ENCODE measurements at regions not wholly inside any gene's neighbourhood (a gene's known extent, or its start where the extent isn't known, plus 50 kb on each side); places are given as distances from the start of the nearest gene placed in this dataset.
"Not testable (repeated sequence)": the region's sequence is repeated elsewhere in the genome, so short reads cannot be mapped to it uniquely, and the experiment has no call there.

DNA sequence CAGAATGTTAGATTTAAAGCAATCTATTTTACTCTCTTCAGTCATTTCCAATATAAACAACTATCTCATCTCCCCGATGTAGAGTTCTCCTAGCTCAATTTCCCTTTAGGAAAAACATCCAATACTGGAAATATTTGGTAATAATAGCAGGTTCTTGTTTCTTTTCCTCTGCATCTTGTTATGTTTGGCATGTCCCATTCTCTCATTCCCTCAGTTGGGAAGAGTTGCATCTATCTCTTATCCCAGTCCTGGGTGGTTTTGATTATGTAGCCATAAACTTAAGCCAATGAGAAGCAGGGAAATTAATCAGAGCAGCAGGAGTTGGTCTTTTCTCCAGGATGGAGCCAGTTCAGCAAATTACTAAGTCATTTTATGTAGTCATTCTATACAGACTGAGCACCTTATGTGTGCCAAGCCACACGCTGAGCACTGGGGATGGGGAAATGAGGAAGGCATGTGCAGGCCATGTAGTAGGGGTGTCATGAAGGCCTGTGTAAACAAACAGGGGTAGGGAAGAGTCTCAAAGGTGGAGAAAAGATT, 418.2 kb upstream of the NFIA start:
- Histone ChIP-seq H3K27ac (no peak overlapping the region), H3K27me3 (no peaks in the 10 kb centered on the region), H3K36me3 (no peaks in the 10 kb centered on the region), H3K4me1 (no peaks in the 10 kb centered on the region), H3K4me3 (no peak overlapping the region), H3K9me3 (no peaks in the 10 kb centered on the region)
- intact Hi-C loops (cut with DNase I; ENCODE audit: low total_unique reads) = no loop called here
- DNase-seq (ENCODE audit: low spot score in 2 of 2) = no peak
- TF ChIP-seq POLR2A (IDR thresholded peaks at IDR 0.05) (no peak), POLR2AphosphoS5 (IDR thresholded peaks at IDR 0.05) (no peak)
- TF ChIP-seq, protein P1, sequence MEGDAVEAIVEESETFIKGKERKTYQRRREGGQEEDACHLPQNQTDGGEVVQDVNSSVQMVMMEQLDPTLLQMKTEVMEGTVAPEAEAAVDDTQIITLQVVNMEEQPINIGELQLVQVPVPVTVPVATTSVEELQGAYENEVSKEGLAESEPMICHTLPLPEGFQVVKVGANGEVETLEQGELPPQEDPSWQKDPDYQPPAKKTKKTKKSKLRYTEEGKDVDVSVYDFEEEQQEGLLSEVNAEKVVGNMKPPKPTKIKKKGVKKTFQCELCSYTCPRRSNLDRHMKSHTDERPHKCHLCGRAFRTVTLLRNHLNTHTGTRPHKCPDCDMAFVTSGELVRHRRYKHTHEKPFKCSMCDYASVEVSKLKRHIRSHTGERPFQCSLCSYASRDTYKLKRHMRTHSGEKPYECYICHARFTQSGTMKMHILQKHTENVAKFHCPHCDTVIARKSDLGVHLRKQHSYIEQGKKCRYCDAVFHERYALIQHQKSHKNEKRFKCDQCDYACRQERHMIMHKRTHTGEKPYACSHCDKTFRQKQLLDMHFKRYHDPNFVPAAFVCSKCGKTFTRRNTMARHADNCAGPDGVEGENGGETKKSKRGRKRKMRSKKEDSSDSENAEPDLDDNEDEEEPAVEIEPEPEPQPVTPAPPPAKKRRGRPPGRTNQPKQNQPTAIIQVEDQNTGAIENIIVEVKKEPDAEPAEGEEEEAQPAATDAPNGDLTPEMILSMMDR (IDR thresholded peaks at IDR 0.05) = no peak

DNA sequence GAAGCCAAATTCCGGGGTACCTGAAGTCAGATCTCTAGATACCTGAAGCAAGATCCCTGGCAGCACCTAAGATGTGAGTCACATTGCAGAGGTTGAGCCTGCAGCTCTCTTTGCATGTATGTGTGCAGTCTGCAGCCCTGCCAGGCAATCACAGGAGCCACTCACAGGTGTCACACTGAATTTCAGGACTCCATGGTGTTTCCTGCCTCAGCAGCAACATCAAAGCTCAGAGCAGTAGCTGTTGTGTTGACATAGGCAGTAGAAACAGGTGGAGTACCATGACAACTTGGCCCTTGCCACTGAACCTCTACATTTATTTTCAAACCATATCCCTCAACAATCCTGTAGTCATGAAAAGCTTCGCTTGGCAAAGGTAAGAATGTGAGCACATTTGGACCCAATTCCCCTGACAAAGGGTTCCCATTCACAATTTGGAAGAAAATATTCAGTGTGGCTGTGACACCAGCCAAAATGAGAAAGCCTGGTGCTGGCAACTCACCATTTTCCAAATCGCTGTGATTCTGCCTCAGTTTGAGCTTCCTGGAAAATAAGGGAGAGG, 419.8 kb upstream of the NFIA start:
- intact Hi-C loops (cut with DNase I; ENCODE audit: low total_unique reads) = no loop called here
- H3K36me3 ChIP-seq = no peaks in the 10 kb centered on the region
- no peak overlapping the region for H3K4me3 ChIP-seq
- no peaks in the 10 kb centered on the region for H3K9me3 ChIP-seq
- DNase-seq (ENCODE audit: low spot score in 2 of 2) = no peak
- TF ChIP-seq POLR2AphosphoS5 (IDR thresholded peaks at IDR 0.05) (no peak), POLR2A (IDR thresholded peaks at IDR 0.05) (no peak)
- TF ChIP-seq, protein P1 (IDR thresholded peaks at IDR 0.05) = no peak
- no peaks in the 10 kb centered on the region for H3K27me3 ChIP-seq
- no peak overlapping the region for H3K27ac ChIP-seq
- no peaks in the 10 kb centered on the region for H3K4me1 ChIP-seq

DNA sequence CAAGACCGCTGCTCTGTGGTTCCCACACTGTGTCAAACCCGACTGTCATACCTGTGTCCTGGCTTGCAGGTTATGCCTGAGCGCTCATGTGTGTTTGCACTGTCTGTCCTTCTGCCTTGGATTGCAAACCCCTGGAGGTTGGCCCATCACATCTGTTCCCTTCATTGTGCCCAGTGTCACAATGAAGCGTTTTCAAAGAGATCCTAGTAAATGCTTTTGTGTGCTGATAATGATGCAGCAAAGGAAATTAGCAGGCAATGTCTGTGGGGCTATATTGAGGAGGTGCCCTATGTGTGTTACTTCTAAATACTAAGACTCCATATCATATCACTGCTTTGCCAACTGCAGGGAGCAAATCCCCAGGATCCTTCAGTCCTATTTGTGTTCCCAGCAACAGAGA, 424.4 kb upstream of the NFIA start:
- intact Hi-C loops (cut with DNase I; ENCODE audit: low total_unique reads) = no loop called here
- H3K4me3 ChIP-seq = no peak overlapping the region
- no peaks in the 10 kb centered on the region for H3K27me3 ChIP-seq
- no peaks in the 10 kb centered on the region for H3K36me3 ChIP-seq
- no peaks in the 10 kb centered on the region for H3K4me1 ChIP-seq
- DNase-seq (ENCODE audit: low spot score in 2 of 2) = no peak
- TF ChIP-seq, protein P1 (IDR thresholded peaks at IDR 0.05) = no peak
- TF ChIP-seq POLR2AphosphoS5 (IDR thresholded peaks at IDR 0.05) = no peak
- TF ChIP-seq POLR2A (IDR thresholded peaks at IDR 0.05) = no peak
- H3K27ac ChIP-seq = no peak overlapping the region
- H3K9me3 ChIP-seq = peaks cover 0 to 2% of the 10 kb centered on the region in 2 donors

DNA sequence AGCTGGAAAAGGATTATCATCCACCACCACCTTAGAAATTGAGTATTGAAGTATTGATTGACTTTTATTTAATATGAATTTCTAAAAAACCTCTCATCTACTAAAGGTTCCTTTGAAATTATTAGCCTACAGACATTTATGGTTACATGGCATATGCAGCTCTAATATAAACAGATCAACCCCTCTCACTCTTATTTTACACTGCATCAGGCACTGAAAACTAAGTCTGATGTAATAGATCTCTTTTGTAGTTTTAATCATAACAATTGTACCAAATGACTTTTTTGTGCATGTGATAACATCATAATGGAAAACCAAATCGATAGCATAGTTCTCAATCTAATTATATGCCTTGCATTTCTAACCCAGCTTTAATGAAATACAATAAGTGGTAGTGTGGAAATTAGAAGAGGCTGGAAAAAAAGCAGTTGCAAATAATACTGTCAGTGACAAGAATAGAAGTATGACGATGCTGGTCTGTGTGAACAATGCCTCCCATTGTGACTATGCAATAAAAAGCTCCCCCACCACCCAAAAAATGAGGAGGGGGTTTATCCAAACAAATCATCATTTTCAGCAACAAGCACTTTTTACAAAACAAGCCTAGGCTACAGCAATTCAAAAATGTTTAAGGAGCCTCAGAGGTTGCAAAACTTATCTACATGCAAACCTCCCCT, 426.5 kb upstream of the NFIA start:
- Histone ChIP-seq H3K4me1 (no peaks in the 10 kb centered on the region), H3K4me3 (no peak overlapping the region), H3K36me3 (no peaks in the 10 kb centered on the region), H3K9me3 (peaks cover 0 to 11% of the 10 kb centered on the region in 2 donors), H3K27me3 (no peaks in the 10 kb centered on the region), H3K27ac (no peak overlapping the region)
- no peak for DNase-seq (ENCODE audit: low spot score in 2 of 2)
- intact Hi-C loops (cut with DNase I; ENCODE audit: low total_unique reads) = no loop called here
- TF ChIP-seq POLR2AphosphoS5 (IDR thresholded peaks at IDR 0.05) (no peak), POLR2A (IDR thresholded peaks at IDR 0.05) (no peak)
- TF ChIP-seq, protein P1 (IDR thresholded peaks at IDR 0.05) = no peak

DNA sequence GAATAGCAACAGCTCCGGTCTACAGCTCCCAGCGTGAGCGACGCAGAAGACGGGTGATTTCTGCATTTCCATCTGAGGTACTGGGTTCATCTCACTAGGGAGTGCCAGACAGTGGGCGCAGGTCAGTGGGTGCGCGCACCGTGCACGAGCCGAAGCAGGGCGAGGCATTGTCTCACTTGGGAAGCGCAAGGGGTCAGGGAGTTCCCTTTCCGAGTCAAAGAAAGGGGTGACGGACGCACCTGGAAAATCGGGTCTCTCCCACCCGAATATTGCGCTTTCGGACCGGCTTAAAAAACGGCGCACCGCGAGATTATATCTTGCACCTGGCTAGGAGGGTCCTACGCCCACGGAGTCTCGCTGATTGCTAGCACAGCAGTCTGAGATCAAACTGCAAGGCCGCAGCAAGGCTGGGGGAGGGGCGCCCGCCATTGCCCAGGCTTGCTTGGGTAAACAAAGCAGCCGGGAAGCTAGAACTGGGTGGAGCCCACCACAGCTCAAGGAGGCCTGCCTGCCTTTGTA, 442.3 kb upstream of the NFIA start:
- intact Hi-C loops (cut with DNase I; ENCODE audit: low total_unique reads); H3K36me3 ChIP-seq; H3K9me3 ChIP-seq; H3K4me3 ChIP-seq; H3K27ac ChIP-seq; H3K4me1 ChIP-seq; DNase-seq (ENCODE audit: low spot score in 2 of 2); H3K27me3 ChIP-seq: not testable (repeated sequence)

Measured in breast epithelium (tissue), 4 donors.